ENCODE measurements at regions not wholly inside any gene's neighbourhood (a gene's known extent, or its start where the extent isn't known, plus 50 kb on each side); places are given as distances from the start of the nearest gene placed in this dataset.

GRCh38 chr10:128741180-128741579, 615.0 kb upstream of the MKI67 start:
- ChIA-PET CTCF (no interaction called here), POLR2A (no interaction called here)
- H3K27ac Mint-ChIP-seq: no peak overlapping the region
- H3K36me3 Mint-ChIP-seq: no peaks in the 10 kb centered on the region
- H3K4me1 Mint-ChIP-seq: no peaks in the 10 kb centered on the region
- peaks cover 0 to 3% (median 0%) of the 10 kb centered on the region in 11 donors for H3K9me3 Mint-ChIP-seq
- H3K27me3 Mint-ChIP-seq: peaks cover 3 to 40% (median 20%) of the 10 kb centered on the region in 5 donors
- Histone ChIP-seq H3K27me3 (ENCODE audit: control insufficient read depth in 2 of 2, insufficient read depth in 2 of 2, low read length in 2 of 2) (no peaks in the 10 kb centered on the region), H3K27ac (ENCODE audit: low read depth, low read length) (no peak overlapping the region), H3K4me1 (ENCODE audit: control insufficient read depth in 2 of 2, insufficient read depth in 2 of 2, low read length in 2 of 2) (no peaks in the 10 kb centered on the region), H3K4me3 (ENCODE audit: low read length) (no peak overlapping the region), H3K36me3 (ENCODE audit: control insufficient read depth in 2 of 3, insufficient read depth in 3 of 3, low read length in 3 of 3) (no peaks in the 10 kb centered on the region), H3K9me3 (ENCODE audit: control insufficient read depth in 2 of 3, low read length in 3 of 3) (no peaks in the 10 kb centered on the region)
- ATAC-seq (no peak), DNase-seq (no peak)
- intact Hi-C loops (cut with micrococcal nuclease): no loop called here
- H3K4me3 Mint-ChIP-seq: no peak overlapping the region

- ATAC-seq (no peak), DNase-seq (no peak)
- peaks cover 0 to 3% (median 0%) of the 10 kb centered on the region in 11 donors for H3K9me3 Mint-ChIP-seq
- Histone ChIP-seq H3K36me3 (ENCODE audit: control insufficient read depth in 2 of 3, insufficient read depth in 3 of 3, low read length in 3 of 3) (no peaks in the 10 kb centered on the region), H3K4me3 (ENCODE audit: low read length) (no peak overlapping the region), H3K9me3 (ENCODE audit: control insufficient read depth in 2 of 3, low read length in 3 of 3) (no peaks in the 10 kb centered on the region), H3K4me1 (ENCODE audit: control insufficient read depth in 2 of 2, insufficient read depth in 2 of 2, low read length in 2 of 2) (no peaks in the 10 kb centered on the region), H3K27ac (ENCODE audit: low read depth, low read length) (no peak overlapping the region), H3K27me3 (ENCODE audit: control insufficient read depth in 2 of 2, insufficient read depth in 2 of 2, low read length in 2 of 2) (no peaks in the 10 kb centered on the region)
- ChIA-PET POLR2A (no interaction called here), CTCF (no interaction called here)
- H3K4me1 Mint-ChIP-seq: no peaks in the 10 kb centered on the region
- no peaks in the 10 kb centered on the region for H3K36me3 Mint-ChIP-seq
- intact Hi-C loops (cut with micrococcal nuclease): no loop called here
- peaks cover 3 to 40% (median 20%) of the 10 kb centered on the region in 5 donors for H3K27me3 Mint-ChIP-seq
- no peak overlapping the region for H3K27ac Mint-ChIP-seq
- no peak overlapping the region for H3K4me3 Mint-ChIP-seq
Measured at GRCh38 chr10:128741680-128742079, 615.5 kb upstream of the MKI67 start.

GRCh38 chr10:128744092-128744491, 617.9 kb upstream of the MKI67 start:
- intact Hi-C loops (cut with micrococcal nuclease): no loop called here
- no peaks in the 10 kb centered on the region for H3K4me1 ChIP-seq (ENCODE audit: control insufficient read depth in 2 of 2, insufficient read depth in 2 of 2, low read length in 2 of 2)
- no peaks in the 10 kb centered on the region for H3K27me3 ChIP-seq (ENCODE audit: control insufficient read depth in 2 of 2, insufficient read depth in 2 of 2, low read length in 2 of 2)
- H3K4me3 Mint-ChIP-seq: no peak overlapping the region
- H3K36me3 Mint-ChIP-seq: no peaks in the 10 kb centered on the region
- no peak overlapping the region for H3K4me3 ChIP-seq (ENCODE audit: low read length)
- peaks cover 0 to 3% (median 0%) of the 10 kb centered on the region in 11 donors for H3K9me3 Mint-ChIP-seq
- no peak for DNase-seq
- no peak for ATAC-seq
- H3K27ac ChIP-seq (ENCODE audit: low read depth, low read length): no peak overlapping the region
- H3K36me3 ChIP-seq (ENCODE audit: control insufficient read depth in 2 of 3, insufficient read depth in 3 of 3, low read length in 3 of 3): no peaks in the 10 kb centered on the region
- no peaks in the 10 kb centered on the region for H3K4me1 Mint-ChIP-seq
- peaks cover 3 to 48% (median 20%) of the 10 kb centered on the region in 5 donors for H3K27me3 Mint-ChIP-seq
- H3K9me3 ChIP-seq (ENCODE audit: control insufficient read depth in 2 of 3, low read length in 3 of 3): no peaks in the 10 kb centered on the region
- ChIA-PET CTCF (no interaction called here), POLR2A (no interaction called here)
- H3K27ac Mint-ChIP-seq: no peak overlapping the region

- Histone ChIP-seq H3K27ac (ENCODE audit: low read depth, low read length) (no peak overlapping the region), H3K36me3 (ENCODE audit: control insufficient read depth in 2 of 3, insufficient read depth in 3 of 3, low read length in 3 of 3) (no peaks in the 10 kb centered on the region), H3K27me3 (ENCODE audit: control insufficient read depth in 2 of 2, insufficient read depth in 2 of 2, low read length in 2 of 2) (no peaks in the 10 kb centered on the region), H3K4me1 (ENCODE audit: control insufficient read depth in 2 of 2, insufficient read depth in 2 of 2, low read length in 2 of 2) (no peaks in the 10 kb centered on the region), H3K4me3 (ENCODE audit: low read length) (no peak overlapping the region), H3K9me3 (ENCODE audit: control insufficient read depth in 2 of 3, low read length in 3 of 3) (no peaks in the 10 kb centered on the region)
- CTCF ChIA-PET: no interaction called here
- no peaks in the 10 kb centered on the region for H3K36me3 Mint-ChIP-seq
- intact Hi-C loops (cut with micrococcal nuclease): no loop called here
- ATAC-seq: no peak
- H3K4me1 Mint-ChIP-seq: no peaks in the 10 kb centered on the region
- H3K27me3 Mint-ChIP-seq: peaks cover 3 to 46% (median 20%) of the 10 kb centered on the region in 5 donors
- POLR2A ChIA-PET: no interaction called here
- no peak for DNase-seq
- no peak overlapping the region for H3K4me3 Mint-ChIP-seq
- peaks cover 0 to 3% (median 0%) of the 10 kb centered on the region in 11 donors for H3K9me3 Mint-ChIP-seq
- H3K27ac Mint-ChIP-seq: no peak overlapping the region
Measured at GRCh38 chr10:128744811-128745305, 618.6 kb upstream of the MKI67 start.

GRCh38 chr10:128747582-128748346, 621.5 kb upstream of the MKI67 start:
- no peak overlapping the region for H3K4me3 ChIP-seq (ENCODE audit: low read length)
- no peaks in the 10 kb centered on the region for H3K4me1 ChIP-seq (ENCODE audit: control insufficient read depth in 2 of 2, insufficient read depth in 2 of 2, low read length in 2 of 2)
- no peaks in the 10 kb centered on the region for H3K4me1 Mint-ChIP-seq
- no peak overlapping the region for H3K27ac Mint-ChIP-seq
- H3K36me3 ChIP-seq (ENCODE audit: control insufficient read depth in 2 of 3, insufficient read depth in 3 of 3, low read length in 3 of 3): no peaks in the 10 kb centered on the region
- ATAC-seq: no peak
- H3K27me3 Mint-ChIP-seq: peaks cover 3 to 31% (median 15%) of the 10 kb centered on the region in 5 donors
- no peak for DNase-seq
- no peak overlapping the region for H3K27ac ChIP-seq (ENCODE audit: low read depth, low read length)
- H3K36me3 Mint-ChIP-seq: no peaks in the 10 kb centered on the region
- H3K4me3 Mint-ChIP-seq: no peak overlapping the region
- peaks cover 0 to 5% (median 0%) of the 10 kb centered on the region in 11 donors for H3K9me3 Mint-ChIP-seq
- POLR2A ChIA-PET: no interaction called here
- H3K27me3 ChIP-seq (ENCODE audit: control insufficient read depth in 2 of 2, insufficient read depth in 2 of 2, low read length in 2 of 2): no peaks in the 10 kb centered on the region
- intact Hi-C loops (cut with micrococcal nuclease): no loop called here
- CTCF ChIA-PET: no interaction called here
- H3K9me3 ChIP-seq (ENCODE audit: control insufficient read depth in 2 of 3, low read length in 3 of 3): no peaks in the 10 kb centered on the region

GRCh38 chr10:128751284-128751683, 625.1 kb upstream of the MKI67 start:
- no peak overlapping the region for H3K4me3 Mint-ChIP-seq
- DNase-seq: no peak
- no peaks in the 10 kb centered on the region for H3K27me3 ChIP-seq (ENCODE audit: control insufficient read depth in 2 of 2, insufficient read depth in 2 of 2, low read length in 2 of 2)
- H3K4me1 Mint-ChIP-seq: no peaks in the 10 kb centered on the region
- ChIA-PET POLR2A (no interaction called here), CTCF (no interaction called here)
- H3K27me3 Mint-ChIP-seq: peaks cover 0 to 13% (median 0%) of the 10 kb centered on the region in 5 donors
- ATAC-seq: no peak
- intact Hi-C loops (cut with micrococcal nuclease): no loop called here
- no peaks in the 10 kb centered on the region for H3K9me3 ChIP-seq (ENCODE audit: control insufficient read depth in 2 of 3, low read length in 3 of 3)
- no peaks in the 10 kb centered on the region for H3K36me3 Mint-ChIP-seq
- no peak overlapping the region for H3K4me3 ChIP-seq (ENCODE audit: low read length)
- peaks cover 0 to 5% (median 0%) of the 10 kb centered on the region in 11 donors for H3K9me3 Mint-ChIP-seq
- H3K4me1 ChIP-seq (ENCODE audit: control insufficient read depth in 2 of 2, insufficient read depth in 2 of 2, low read length in 2 of 2): no peaks in the 10 kb centered on the region
- no peak overlapping the region for H3K27ac ChIP-seq (ENCODE audit: low read depth, low read length)
- H3K36me3 ChIP-seq (ENCODE audit: control insufficient read depth in 2 of 3, insufficient read depth in 3 of 3, low read length in 3 of 3): no peaks in the 10 kb centered on the region
- no peak overlapping the region for H3K27ac Mint-ChIP-seq

GRCh38 chr10:128751851-128752250, 625.6 kb upstream of the MKI67 start:
- Histone ChIP-seq H3K4me1 (ENCODE audit: control insufficient read depth in 2 of 2, insufficient read depth in 2 of 2, low read length in 2 of 2) (no peaks in the 10 kb centered on the region), H3K4me3 (ENCODE audit: low read length) (no peak overlapping the region), H3K27me3 (ENCODE audit: control insufficient read depth in 2 of 2, insufficient read depth in 2 of 2, low read length in 2 of 2) (no peaks in the 10 kb centered on the region), H3K9me3 (ENCODE audit: control insufficient read depth in 2 of 3, low read length in 3 of 3) (no peaks in the 10 kb centered on the region), H3K27ac (ENCODE audit: low read depth, low read length) (no peak overlapping the region), H3K36me3 (ENCODE audit: control insufficient read depth in 2 of 3, insufficient read depth in 3 of 3, low read length in 3 of 3) (no peaks in the 10 kb centered on the region)
- no peak overlapping the region for H3K27ac Mint-ChIP-seq
- POLR2A ChIA-PET: no interaction called here
- H3K9me3 Mint-ChIP-seq: peaks cover 0 to 5% (median 0%) of the 10 kb centered on the region in 11 donors
- no peaks in the 10 kb centered on the region for H3K36me3 Mint-ChIP-seq
- peaks cover 0 to 13% (median 0%) of the 10 kb centered on the region in 5 donors for H3K27me3 Mint-ChIP-seq
- ATAC-seq (no peak), DNase-seq (no peak)
- H3K4me3 Mint-ChIP-seq: no peak overlapping the region
- no peaks in the 10 kb centered on the region for H3K4me1 Mint-ChIP-seq
- intact Hi-C loops (cut with micrococcal nuclease): no loop called here
- CTCF ChIA-PET: no interaction called here
